ENCODE measurements at regions not wholly inside any gene's neighbourhood (a gene's known extent, or its start where the extent isn't known, plus 50 kb on each side); places are given as distances from the start of the nearest gene placed in this dataset.

DNA sequence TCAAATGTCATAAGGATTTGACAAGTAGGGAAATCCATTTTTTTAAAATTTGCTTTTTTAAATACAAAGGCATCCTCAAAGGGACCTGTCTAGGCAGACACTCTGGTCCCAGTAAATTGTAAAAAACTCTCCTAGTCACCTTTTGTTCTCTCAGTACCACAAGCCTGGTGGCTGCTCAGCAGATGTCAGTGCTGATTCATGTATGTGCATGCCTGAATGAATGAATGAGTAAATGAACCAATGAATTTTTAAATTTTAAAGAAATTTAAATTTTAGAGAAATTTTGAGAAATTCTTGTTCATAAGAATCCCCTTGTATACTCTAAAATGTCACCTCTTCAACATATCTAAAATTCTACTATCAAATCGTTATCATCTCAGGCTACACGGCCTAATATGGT, 199.5 kb downstream of the TLE3 start:
- TF ChIP-seq, protein P1, sequence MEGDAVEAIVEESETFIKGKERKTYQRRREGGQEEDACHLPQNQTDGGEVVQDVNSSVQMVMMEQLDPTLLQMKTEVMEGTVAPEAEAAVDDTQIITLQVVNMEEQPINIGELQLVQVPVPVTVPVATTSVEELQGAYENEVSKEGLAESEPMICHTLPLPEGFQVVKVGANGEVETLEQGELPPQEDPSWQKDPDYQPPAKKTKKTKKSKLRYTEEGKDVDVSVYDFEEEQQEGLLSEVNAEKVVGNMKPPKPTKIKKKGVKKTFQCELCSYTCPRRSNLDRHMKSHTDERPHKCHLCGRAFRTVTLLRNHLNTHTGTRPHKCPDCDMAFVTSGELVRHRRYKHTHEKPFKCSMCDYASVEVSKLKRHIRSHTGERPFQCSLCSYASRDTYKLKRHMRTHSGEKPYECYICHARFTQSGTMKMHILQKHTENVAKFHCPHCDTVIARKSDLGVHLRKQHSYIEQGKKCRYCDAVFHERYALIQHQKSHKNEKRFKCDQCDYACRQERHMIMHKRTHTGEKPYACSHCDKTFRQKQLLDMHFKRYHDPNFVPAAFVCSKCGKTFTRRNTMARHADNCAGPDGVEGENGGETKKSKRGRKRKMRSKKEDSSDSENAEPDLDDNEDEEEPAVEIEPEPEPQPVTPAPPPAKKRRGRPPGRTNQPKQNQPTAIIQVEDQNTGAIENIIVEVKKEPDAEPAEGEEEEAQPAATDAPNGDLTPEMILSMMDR (IDR thresholded peaks at IDR 0.05; ENCODE audit: low read length): no peak
- no peak for TF ChIP-seq EZH2 (IDR thresholded peaks at IDR 0.05; ENCODE audit: borderline replicate concordance, low read length)
